SK-N-SH treated with all-trans-retinoic acid at 6 μM for 48 hours (cell line): ENCODE measurements at regions not wholly inside any gene's neighbourhood (a gene's known extent, or its start where the extent isn't known, plus 50 kb on each side); places are given as distances from the start of the nearest gene placed in this dataset.

Source experiments
- CSDC2 ChIP-seq: fragments of 250-450 bp; sonication (Bioruptor Pico); IDR thresholded peaks from 2 replicates; pipeline ENCODE4 v1.5.0; 2020; ENCODE audit warnings: mild to moderate bottlenecking, moderate library complexity
- TCF4 ChIP-seq: fragments of 250-450 bp; sonication (Bioruptor Pico); IDR thresholded peaks from 2 replicates; pipeline ENCODE4 v1.8.0; 2021; ENCODE audit warnings: mild to moderate bottlenecking, moderate library complexity, borderline replicate concordance
- ZNF70 ChIP-seq: fragments of 450-650 bp; formaldehyde crosslinking; IDR thresholded peaks from 2 replicates; pipeline ENCODE4 v1.5.0; 2020; ENCODE audit warnings: mild to moderate bottlenecking, moderate library complexity
- TF ChIP-seq, protein P1 (sequence below): fragments of 250-450 bp; sonication (Bioruptor Pico); IDR thresholded peaks from 2 replicates; pipeline ENCODE4 v1.5.1; 2020; ENCODE audit warnings: low read depth, mild to moderate bottlenecking, moderate library complexity
- TF ChIP-seq, protein P2 (sequence below): fragments of 250-450 bp; sonication (Bioruptor Pico); IDR thresholded peaks from 2 replicates; pipeline ENCODE4 v1.5.1; 2021; ENCODE audit warnings: mild to moderate bottlenecking, moderate library complexity
- TF ChIP-seq, protein P3 (sequence below): fragments of 250-450 bp; sonication (Bioruptor Pico); IDR thresholded peaks from 2 replicates; pipeline ENCODE4 v1.8.0; 2020; ENCODE audit warnings: mild to moderate bottlenecking, moderate library complexity, borderline replicate concordance

DNA sequence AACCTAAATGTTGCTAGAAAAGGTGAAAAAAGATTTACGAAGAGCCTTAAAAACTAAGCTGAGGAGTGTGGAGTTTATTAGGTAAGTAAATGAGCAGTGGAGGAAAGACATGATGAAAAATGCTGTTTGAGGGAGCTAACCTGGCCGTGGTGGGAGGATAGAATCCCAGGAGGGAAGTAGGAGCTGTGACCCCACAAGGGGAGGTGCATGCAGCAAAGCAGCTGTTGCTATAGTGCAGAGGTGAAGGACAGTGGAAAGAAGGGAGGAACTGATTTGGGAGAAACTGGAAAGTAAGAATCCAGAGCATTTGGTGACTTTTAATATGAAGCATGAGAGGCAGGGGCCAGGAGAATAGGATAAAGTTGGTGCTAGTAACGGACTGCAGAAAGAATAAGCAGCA lies 271.7 kb upstream of the ADGRL2 start:
- TF ChIP-seq TCF4: no peak
- no peak for TF ChIP-seq ZNF70 (CRISPR knock-in tag)
- TF ChIP-seq, protein P1, sequence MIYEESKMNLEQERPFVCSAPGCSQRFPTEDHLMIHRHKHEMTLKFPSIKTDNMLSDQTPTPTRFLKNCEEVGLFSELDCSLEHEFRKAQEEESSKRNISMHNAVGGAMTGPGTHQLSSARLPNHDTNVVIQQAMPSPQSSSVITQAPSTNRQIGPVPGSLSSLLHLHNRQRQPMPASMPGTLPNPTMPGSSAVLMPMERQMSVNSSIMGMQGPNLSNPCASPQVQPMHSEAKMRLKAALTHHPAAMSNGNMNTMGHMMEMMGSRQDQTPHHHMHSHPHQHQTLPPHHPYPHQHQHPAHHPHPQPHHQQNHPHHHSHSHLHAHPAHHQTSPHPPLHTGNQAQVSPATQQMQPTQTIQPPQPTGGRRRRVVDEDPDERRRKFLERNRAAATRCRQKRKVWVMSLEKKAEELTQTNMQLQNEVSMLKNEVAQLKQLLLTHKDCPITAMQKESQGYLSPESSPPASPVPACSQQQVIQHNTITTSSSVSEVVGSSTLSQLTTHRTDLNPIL (CRISPR knock-in tag): no peak
- TF ChIP-seq, protein P2, sequence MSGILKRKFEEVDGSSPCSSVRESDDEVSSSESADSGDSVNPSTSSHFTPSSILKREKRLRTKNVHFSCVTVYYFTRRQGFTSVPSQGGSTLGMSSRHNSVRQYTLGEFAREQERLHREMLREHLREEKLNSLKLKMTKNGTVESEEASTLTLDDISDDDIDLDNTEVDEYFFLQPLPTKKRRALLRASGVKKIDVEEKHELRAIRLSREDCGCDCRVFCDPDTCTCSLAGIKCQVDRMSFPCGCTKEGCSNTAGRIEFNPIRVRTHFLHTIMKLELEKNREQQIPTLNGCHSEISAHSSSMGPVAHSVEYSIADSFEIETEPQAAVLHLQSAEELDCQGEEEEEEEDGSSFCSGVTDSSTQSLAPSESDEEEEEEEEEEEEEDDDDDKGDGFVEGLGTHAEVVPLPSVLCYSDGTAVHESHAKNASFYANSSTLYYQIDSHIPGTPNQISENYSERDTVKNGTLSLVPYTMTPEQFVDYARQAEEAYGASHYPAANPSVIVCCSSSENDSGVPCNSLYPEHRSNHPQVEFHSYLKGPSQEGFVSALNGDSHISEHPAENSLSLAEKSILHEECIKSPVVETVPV (CRISPR knock-in tag): no peak
- TF ChIP-seq, protein P3, sequence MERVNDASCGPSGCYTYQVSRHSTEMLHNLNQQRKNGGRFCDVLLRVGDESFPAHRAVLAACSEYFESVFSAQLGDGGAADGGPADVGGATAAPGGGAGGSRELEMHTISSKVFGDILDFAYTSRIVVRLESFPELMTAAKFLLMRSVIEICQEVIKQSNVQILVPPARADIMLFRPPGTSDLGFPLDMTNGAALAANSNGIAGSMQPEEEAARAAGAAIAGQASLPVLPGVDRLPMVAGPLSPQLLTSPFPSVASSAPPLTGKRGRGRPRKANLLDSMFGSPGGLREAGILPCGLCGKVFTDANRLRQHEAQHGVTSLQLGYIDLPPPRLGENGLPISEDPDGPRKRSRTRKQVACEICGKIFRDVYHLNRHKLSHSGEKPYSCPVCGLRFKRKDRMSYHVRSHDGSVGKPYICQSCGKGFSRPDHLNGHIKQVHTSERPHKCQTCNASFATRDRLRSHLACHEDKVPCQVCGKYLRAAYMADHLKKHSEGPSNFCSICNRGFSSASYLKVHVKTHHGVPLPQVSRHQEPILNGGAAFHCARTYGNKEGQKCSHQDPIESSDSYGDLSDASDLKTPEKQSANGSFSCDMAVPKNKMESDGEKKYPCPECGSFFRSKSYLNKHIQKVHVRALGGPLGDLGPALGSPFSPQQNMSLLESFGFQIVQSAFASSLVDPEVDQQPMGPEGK (CRISPR knock-in tag): no peak
- TF ChIP-seq CSDC2 (CRISPR knock-in tag): no peak
